ENCODE measurements at regions not wholly inside any gene's neighbourhood (a gene's known extent, or its start where the extent isn't known, plus 50 kb on each side); places are given as distances from the start of the nearest gene placed in this dataset.

- DNase-seq, result peak; percentile 57
These were observed 180.5 kb downstream of the ZNF365 start for GRCh38 chr10:62554632-62555199.

GRCh38 chr10:62559481-62560200 lies 185.5 kb downstream of the ZNF365 start:
- no peak for DNase-seq

GRCh38 chr10:62560201-62560819 lies 186.1 kb downstream of the ZNF365 start:
- no peak for DNase-seq

- no peak for DNase-seq
These were observed 187.0 kb downstream of the ZNF365 start for GRCh38 chr10:62561151-62561550.

GRCh38 chr10:62562101-62562500 lies 187.9 kb downstream of the ZNF365 start:
- no peak for DNase-seq

GRCh38 chr10:62562795-62563194 lies 188.6 kb downstream of the ZNF365 start:
- no peak for DNase-seq

- no peak for DNase-seq
These were observed 199.8 kb downstream of the ZNF365 start for GRCh38 chr10:62573929-62574328.

- DNase-seq, result no peak
These were observed 202.9 kb downstream of the ZNF365 start for GRCh38 chr10:62577076-62577475.

- DNase-seq, result no peak
These were observed 203.6 kb downstream of the ZNF365 start for GRCh38 chr10:62577666-62578291.

- no peak for DNase-seq
These were observed 204.1 kb downstream of the ZNF365 start for GRCh38 chr10:62578301-62578700.

GRCh38 chr10:62578916-62579315 lies 204.7 kb downstream of the ZNF365 start:
- DNase-seq, result no peak

GRCh38 chr10:62580396-62580795 lies 206.2 kb downstream of the ZNF365 start:
- no peak for DNase-seq

GRCh38 chr10:62581351-62581750 lies 207.2 kb downstream of the ZNF365 start:
- DNase-seq, result no peak

- no peak for DNase-seq
These were observed 208.0 kb downstream of the ZNF365 start for GRCh38 chr10:62582101-62582705.

GRCh38 chr10:62582804-62583208 lies 208.6 kb downstream of the ZNF365 start:
- DNase-seq, result no peak

GRCh38 chr10:62583876-62584615 lies 209.9 kb downstream of the ZNF365 start:
- no peak for DNase-seq

- no peak for DNase-seq
These were observed 210.6 kb downstream of the ZNF365 start for GRCh38 chr10:62584731-62585130.

GRCh38 chr10:62585211-62585775 lies 211.1 kb downstream of the ZNF365 start:
- no peak for DNase-seq

- no peak for DNase-seq
These were observed 212.8 kb downstream of the ZNF365 start for GRCh38 chr10:62587011-62587410.

GRCh38 chr10:62588116-62588515 lies 213.9 kb downstream of the ZNF365 start:
- no peak for DNase-seq

- no peak for DNase-seq
These were observed 214.8 kb upstream of the ADO start for GRCh38 chr10:62589689-62590088.

- DNase-seq, result no peak
These were observed 214.2 kb upstream of the ADO start for GRCh38 chr10:62590306-62590705.

Measured in activated CD8-positive, alpha-beta memory T cell treated with anti-CD3 and anti-CD28 coated beads for 24 hours (primary cell).